WTC11 (cell line): ENCODE measurements at regions not wholly inside any gene's neighbourhood (a gene's known extent, or its start where the extent isn't known, plus 50 kb on each side); places are given as distances from the start of the nearest gene placed in this dataset.

Experiments used
- ATAC-seq: fragments of 200-7000 bp; cut with Tn5 transposase; 2 replicates; pipeline ENCODE4 v1.10.0; 2021; ENCODE audit warnings: mild to moderate bottlenecking, moderate library complexity
- CTCF ChIA-PET: fragments of 300-600 bp; sonication (Branson Sonifier 250); formaldehyde crosslinking; loops from one replicate; lab custom pipeline; 2021; ENCODE audit warnings: antibody characterized with exemption; lab: Charles Lee
- POLR2A ChIA-PET: fragments of 350-600 bp; sonication (Branson Sonifier 250); formaldehyde crosslinking; loops from one replicate; lab custom pipeline; 2021; ENCODE audit warnings: antibody characterized with exemption; lab: Charles Lee
- DNase-seq: peaks from one replicate; pipeline ENCODE4 v3.0.0; 2021; ENCODE audit warnings: low spot score
- H3K27ac Mint-ChIP-seq: 2 replicates; pipeline ENCODE4 v1.8.0; 2021; ENCODE audit warnings: mixed read lengths
- H3K27me3 Mint-ChIP-seq: 2 replicates; pipeline ENCODE4 v1.8.0; 2021; ENCODE audit warnings: low read depth, mild to moderate bottlenecking, moderate library complexity, mixed read lengths
- H3K36me3 Mint-ChIP-seq: 2 replicates; pipeline ENCODE4 v1.8.0; 2021; ENCODE audit warnings: mixed read lengths
- H3K4me1 Mint-ChIP-seq: 2 replicates; pipeline ENCODE4 v1.8.0; 2022; ENCODE audit warnings: mixed read lengths
- H3K4me3 Mint-ChIP-seq: 2 replicates; pipeline ENCODE4 v1.8.0; 2021; ENCODE audit warnings: mild to moderate bottlenecking, moderate library complexity, mixed read lengths
- H3K9me3 Mint-ChIP-seq: 2 replicates; pipeline ENCODE4 v1.8.0; 2021; ENCODE audit warnings: mixed read lengths
- ATF3 ChIP-seq: sonication (generic); formaldehyde crosslinking; conservative IDR thresholded peaks from 2 replicates; pipeline ENCODE4 v1.8.1; 2022; ENCODE audit warnings: mild to moderate bottlenecking, missing genetic modification reagents
- CBFB ChIP-seq: sonication (generic); formaldehyde crosslinking; IDR thresholded peaks from 2 replicates; pipeline ENCODE4 v1.8.1; 2022; ENCODE audit warnings: mild to moderate bottlenecking, low read depth, missing genetic modification reagents
- CREB1 ChIP-seq: sonication (generic); formaldehyde crosslinking; IDR thresholded peaks from 2 replicates; pipeline ENCODE4 v1.8.0; 2023; ENCODE audit warnings: mild to moderate bottlenecking, missing genetic modification reagents
- E2F5 ChIP-seq: sonication (generic); formaldehyde crosslinking; IDR thresholded peaks from 2 replicates; pipeline ENCODE4 v1.8.1; 2022; ENCODE audit warnings: mild to moderate bottlenecking, moderate library complexity, missing genetic modification reagents
- FOXJ3 ChIP-seq: sonication (generic); formaldehyde crosslinking; IDR thresholded peaks from 2 replicates; pipeline ENCODE4 v1.9.0; 2021; ENCODE audit warnings: missing genetic modification reagents, mild to moderate bottlenecking, borderline replicate concordance
- HMGA2 ChIP-seq: fragments of 250-450 bp; sonication (Bioruptor Pico); IDR thresholded peaks from 2 replicates; pipeline ENCODE4 v1.4.0; 2021; ENCODE audit warnings: mild to moderate bottlenecking, moderate library complexity
- IRF2 ChIP-seq: sonication (generic); formaldehyde crosslinking; IDR thresholded peaks from 2 replicates; pipeline ENCODE4 v1.8.0; 2022; ENCODE audit warnings: low read depth, missing genetic modification reagents, borderline replicate concordance
- MYBL2 ChIP-seq: sonication (generic); formaldehyde crosslinking; IDR thresholded peaks from 2 replicates; pipeline ENCODE4 v1.8.1; 2023; ENCODE audit warnings: mild to moderate bottlenecking, moderate library complexity, missing genetic modification reagents
- NFATC4 ChIP-seq: fragments of 250-450 bp; sonication (Bioruptor Pico); IDR thresholded peaks from 2 replicates; pipeline ENCODE4 v1.9.0; 2021; ENCODE audit warnings: mild to moderate bottlenecking
- NFE2L1 ChIP-seq: sonication (generic); formaldehyde crosslinking; IDR thresholded peaks from 2 replicates; pipeline ENCODE4 v1.8.1; 2023; ENCODE audit warnings: missing genetic modification reagents
- NFYB ChIP-seq: sonication (generic); formaldehyde crosslinking; conservative IDR thresholded peaks from 2 replicates; pipeline ENCODE4 v1.8.0; 2022; ENCODE audit warnings: low read depth, missing genetic modification reagents
- NR1H2 ChIP-seq: sonication (generic); formaldehyde crosslinking; IDR thresholded peaks from 2 replicates; pipeline ENCODE4 v1.9.0; 2021; ENCODE audit warnings: mild to moderate bottlenecking, moderate library complexity, missing genetic modification reagents
- PRRX2 ChIP-seq: fragments of 250-450 bp; sonication (Bioruptor Pico); IDR thresholded peaks from 2 replicates; pipeline ENCODE4 v1.8.0; 2021; ENCODE audit warnings: mild to moderate bottlenecking
- RORB ChIP-seq: fragments of 250-450 bp; sonication (Bioruptor Pico); IDR thresholded peaks from 2 replicates; pipeline ENCODE4 v1.9.0; 2021; ENCODE audit warnings: mild to moderate bottlenecking
- SMAD3 ChIP-seq: sonication (generic); formaldehyde crosslinking; IDR thresholded peaks from 2 replicates; pipeline ENCODE4 v1.8.0; 2022; ENCODE audit warnings: missing genetic modification reagents, mild to moderate bottlenecking, borderline replicate concordance
- SP1 ChIP-seq: sonication (generic); formaldehyde crosslinking; conservative IDR thresholded peaks from 2 replicates; pipeline ENCODE4 v1.8.1; 2022; ENCODE audit warnings: missing genetic modification reagents
- ZBTB21 ChIP-seq: sonication (generic); formaldehyde crosslinking; IDR thresholded peaks from 2 replicates; pipeline ENCODE4 v1.8.1; 2023; ENCODE audit warnings: mild to moderate bottlenecking, missing genetic modification reagents, borderline replicate concordance
- ZNF232 ChIP-seq: sonication (generic); formaldehyde crosslinking; IDR thresholded peaks from 2 replicates; pipeline ENCODE4 v1.8.0; 2022; ENCODE audit warnings: mild to moderate bottlenecking, missing genetic modification reagents
- ZNF317 ChIP-seq: sonication (generic); formaldehyde crosslinking; IDR thresholded peaks from 2 replicates; pipeline ENCODE4 v1.8.1; 2023; ENCODE audit warnings: low read depth, mild to moderate bottlenecking, moderate library complexity, missing genetic modification reagents, borderline replicate concordance
- ZNF671 ChIP-seq: fragments of 250-450 bp; sonication (Bioruptor Pico); IDR thresholded peaks from 2 replicates; pipeline ENCODE4 v1.8.0; 2021; ENCODE audit warnings: mild to moderate bottlenecking
- TF ChIP-seq, protein P1 (sequence below): sonication (generic); formaldehyde crosslinking; IDR thresholded peaks from 2 replicates; pipeline ENCODE4 v1.8.0; 2023; ENCODE audit warnings: missing genetic modification reagents, mild to moderate bottlenecking, borderline replicate concordance
- TF ChIP-seq, protein P2 (sequence below): sonication (generic); formaldehyde crosslinking; IDR thresholded peaks from 2 replicates; pipeline ENCODE4 v1.8.0; 2022; ENCODE audit warnings: mild to moderate bottlenecking, missing genetic modification reagents
- TF ChIP-seq, protein P3 (sequence below): sonication (generic); formaldehyde crosslinking; IDR thresholded peaks from 2 replicates; pipeline ENCODE4 v1.8.1; 2023; ENCODE audit warnings: mild to moderate bottlenecking, moderate library complexity, missing genetic modification reagents
- TF ChIP-seq, protein P4 (sequence below): sonication (generic); formaldehyde crosslinking; IDR thresholded peaks from 2 replicates; pipeline ENCODE4 v1.8.1; 2023; ENCODE audit warnings: mild to moderate bottlenecking, missing genetic modification reagents, moderate library complexity
- TF ChIP-seq, protein P5 (sequence below): fragments of 250-450 bp; sonication (Bioruptor Pico); IDR thresholded peaks from 2 replicates; pipeline ENCODE4 v2.1.2; 2022; ENCODE audit warnings: mild to moderate bottlenecking, moderate library complexity

- TF ChIP-seq E2F5 (CRISPR knock-in tag) = no peak
- TF ChIP-seq NR1H2 = no peak
- TF ChIP-seq ATF3 = no peak
- no peak for TF ChIP-seq FOXJ3 (CRISPR knock-in tag)
- no peak for TF ChIP-seq CREB1 (CRISPR knock-in tag)
- no peak for TF ChIP-seq RORB
- TF ChIP-seq ZNF671 (CRISPR knock-in tag) = no peak
Measured at GRCh38 chr5:133753856-133754255, 141.5 kb upstream of the FSTL4 start (continued).

DNA sequence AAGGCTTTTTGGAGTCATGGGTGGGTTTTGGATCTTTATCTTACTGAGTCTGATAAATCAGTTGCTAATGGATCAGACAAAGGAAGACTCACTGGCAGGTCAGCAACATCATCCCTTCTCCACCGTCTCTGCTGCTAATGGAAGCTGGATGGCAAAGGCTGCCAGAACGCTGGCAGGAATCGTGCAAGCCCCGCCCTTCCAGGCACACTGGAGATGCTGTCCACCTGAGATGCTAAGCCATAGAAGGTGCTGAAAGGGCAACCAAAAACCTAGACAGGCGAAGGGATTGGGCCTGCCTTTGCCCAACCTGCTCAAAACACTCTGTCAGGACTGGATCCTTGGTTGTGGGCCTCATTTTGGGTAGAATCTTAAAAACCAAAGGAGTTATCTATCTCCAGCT is 139.5 kb upstream of the FSTL4 start:
- Mint-ChIP-seq H3K27ac (no peak overlapping the region), H3K36me3 (no peaks in the 10 kb centered on the region), H3K9me3 (peaks cover 2% of the 10 kb centered on the region; the same call in 1 of the 2 replicates), H3K4me1 (no peaks in the 10 kb centered on the region), H3K4me3 (no peak overlapping the region), H3K27me3 (peaks cover 19% of the 10 kb centered on the region)
- ATAC-seq (no peak), DNase-seq (no peak)
- CTCF ChIA-PET = no interaction called here
- POLR2A ChIA-PET = no interaction called here
- no peak for TF ChIP-seq NFE2L1 (CRISPR knock-in tag)
- TF ChIP-seq, protein P1, sequence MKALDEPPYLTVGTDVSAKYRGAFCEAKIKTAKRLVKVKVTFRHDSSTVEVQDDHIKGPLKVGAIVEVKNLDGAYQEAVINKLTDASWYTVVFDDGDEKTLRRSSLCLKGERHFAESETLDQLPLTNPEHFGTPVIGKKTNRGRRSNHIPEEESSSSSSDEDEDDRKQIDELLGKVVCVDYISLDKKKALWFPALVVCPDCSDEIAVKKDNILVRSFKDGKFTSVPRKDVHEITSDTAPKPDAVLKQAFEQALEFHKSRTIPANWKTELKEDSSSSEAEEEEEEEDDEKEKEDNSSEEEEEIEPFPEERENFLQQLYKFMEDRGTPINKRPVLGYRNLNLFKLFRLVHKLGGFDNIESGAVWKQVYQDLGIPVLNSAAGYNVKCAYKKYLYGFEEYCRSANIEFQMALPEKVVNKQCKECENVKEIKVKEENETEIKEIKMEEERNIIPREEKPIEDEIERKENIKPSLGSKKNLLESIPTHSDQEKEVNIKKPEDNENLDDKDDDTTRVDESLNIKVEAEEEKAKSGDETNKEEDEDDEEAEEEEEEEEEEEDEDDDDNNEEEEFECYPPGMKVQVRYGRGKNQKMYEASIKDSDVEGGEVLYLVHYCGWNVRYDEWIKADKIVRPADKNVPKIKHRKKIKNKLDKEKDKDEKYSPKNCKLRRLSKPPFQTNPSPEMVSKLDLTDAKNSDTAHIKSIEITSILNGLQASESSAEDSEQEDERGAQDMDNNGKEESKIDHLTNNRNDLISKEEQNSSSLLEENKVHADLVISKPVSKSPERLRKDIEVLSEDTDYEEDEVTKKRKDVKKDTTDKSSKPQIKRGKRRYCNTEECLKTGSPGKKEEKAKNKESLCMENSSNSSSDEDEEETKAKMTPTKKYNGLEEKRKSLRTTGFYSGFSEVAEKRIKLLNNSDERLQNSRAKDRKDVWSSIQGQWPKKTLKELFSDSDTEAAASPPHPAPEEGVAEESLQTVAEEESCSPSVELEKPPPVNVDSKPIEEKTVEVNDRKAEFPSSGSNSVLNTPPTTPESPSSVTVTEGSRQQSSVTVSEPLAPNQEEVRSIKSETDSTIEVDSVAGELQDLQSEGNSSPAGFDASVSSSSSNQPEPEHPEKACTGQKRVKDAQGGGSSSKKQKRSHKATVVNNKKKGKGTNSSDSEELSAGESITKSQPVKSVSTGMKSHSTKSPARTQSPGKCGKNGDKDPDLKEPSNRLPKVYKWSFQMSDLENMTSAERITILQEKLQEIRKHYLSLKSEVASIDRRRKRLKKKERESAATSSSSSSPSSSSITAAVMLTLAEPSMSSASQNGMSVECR = no peak
- no peak for TF ChIP-seq CBFB (CRISPR knock-in tag)
- no peak for TF ChIP-seq ZBTB21 (CRISPR knock-in tag)
- TF ChIP-seq, protein P2, sequence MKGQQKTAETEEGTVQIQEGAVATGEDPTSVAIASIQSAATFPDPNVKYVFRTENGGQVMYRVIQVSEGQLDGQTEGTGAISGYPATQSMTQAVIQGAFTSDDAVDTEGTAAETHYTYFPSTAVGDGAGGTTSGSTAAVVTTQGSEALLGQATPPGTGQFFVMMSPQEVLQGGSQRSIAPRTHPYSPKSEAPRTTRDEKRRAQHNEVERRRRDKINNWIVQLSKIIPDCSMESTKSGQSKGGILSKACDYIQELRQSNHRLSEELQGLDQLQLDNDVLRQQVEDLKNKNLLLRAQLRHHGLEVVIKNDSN (CRISPR knock-in tag) = no peak
- no peak for TF ChIP-seq PRRX2 (CRISPR knock-in tag)
- TF ChIP-seq, protein P3, sequence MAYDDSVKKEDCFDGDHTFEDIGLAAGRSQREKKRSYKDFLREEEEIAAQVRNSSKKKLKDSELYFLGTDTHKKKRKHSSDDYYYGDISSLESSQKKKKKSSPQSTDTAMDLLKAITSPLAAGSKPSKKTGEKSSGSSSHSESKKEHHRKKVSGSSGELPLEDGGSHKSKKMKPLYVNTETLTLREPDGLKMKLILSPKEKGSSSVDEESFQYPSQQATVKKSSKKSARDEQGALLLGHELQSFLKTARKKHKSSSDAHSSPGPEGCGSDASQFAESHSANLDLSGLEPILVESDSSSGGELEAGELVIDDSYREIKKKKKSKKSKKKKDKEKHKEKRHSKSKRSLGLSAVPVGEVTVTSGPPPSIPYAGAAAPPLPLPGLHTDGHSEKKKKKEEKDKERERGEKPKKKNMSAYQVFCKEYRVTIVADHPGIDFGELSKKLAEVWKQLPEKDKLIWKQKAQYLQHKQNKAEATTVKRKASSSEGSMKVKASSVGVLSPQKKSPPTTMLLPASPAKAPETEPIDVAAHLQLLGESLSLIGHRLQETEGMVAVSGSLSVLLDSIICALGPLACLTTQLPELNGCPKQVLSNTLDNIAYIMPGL (CRISPR knock-in tag) = no peak
- TF ChIP-seq, protein P4, sequence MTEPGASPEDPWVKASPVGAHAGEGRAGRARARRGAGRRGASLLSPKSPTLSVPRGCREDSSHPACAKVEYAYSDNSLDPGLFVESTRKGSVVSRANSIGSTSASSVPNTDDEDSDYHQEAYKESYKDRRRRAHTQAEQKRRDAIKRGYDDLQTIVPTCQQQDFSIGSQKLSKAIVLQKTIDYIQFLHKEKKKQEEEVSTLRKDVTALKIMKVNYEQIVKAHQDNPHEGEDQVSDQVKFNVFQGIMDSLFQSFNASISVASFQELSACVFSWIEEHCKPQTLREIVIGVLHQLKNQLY (CRISPR knock-in tag) = no peak
- no peak for TF ChIP-seq HMGA2 (CRISPR knock-in tag)
- no peak for TF ChIP-seq NFYB (CRISPR knock-in tag)
- TF ChIP-seq, protein P5, sequence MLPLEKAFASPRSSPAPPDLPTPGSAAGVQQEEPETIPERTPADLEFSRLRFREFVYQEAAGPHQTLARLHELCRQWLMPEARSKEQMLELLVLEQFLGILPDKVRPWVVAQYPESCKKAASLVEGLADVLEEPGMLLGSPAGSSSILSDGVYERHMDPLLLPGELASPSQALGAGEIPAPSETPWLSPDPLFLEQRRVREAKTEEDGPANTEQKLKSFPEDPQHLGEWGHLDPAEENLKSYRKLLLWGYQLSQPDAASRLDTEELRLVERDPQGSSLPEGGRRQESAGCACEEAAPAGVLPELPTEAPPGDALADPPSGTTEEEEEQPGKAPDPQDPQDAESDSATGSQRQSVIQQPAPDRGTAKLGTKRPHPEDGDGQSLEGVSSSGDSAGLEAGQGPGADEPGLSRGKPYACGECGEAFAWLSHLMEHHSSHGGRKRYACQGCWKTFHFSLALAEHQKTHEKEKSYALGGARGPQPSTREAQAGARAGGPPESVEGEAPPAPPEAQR (CRISPR knock-in tag) = no peak
- TF ChIP-seq MYBL2 = no peak
- TF ChIP-seq ZNF317 (CRISPR knock-in tag) = no peak
- no peak for TF ChIP-seq NFATC4
- no peak for TF ChIP-seq SP1 (CRISPR knock-in tag)
- TF ChIP-seq IRF2 = no peak
- no peak for TF ChIP-seq SMAD3
- no peak for TF ChIP-seq ZNF232 (CRISPR knock-in tag)
